Peyer's patch (tissue), 4 donors: ENCODE measurements at regions not wholly inside any gene's neighbourhood (a gene's known extent, or its start where the extent isn't known, plus 50 kb on each side); places are given as distances from the start of the nearest gene placed in this dataset.

ENCODE experiments used
- DNase-seq, 3 donors: peaks; one replicate each; pipeline ENCODE4 v3.0.0-alpha.2; 2017 to 2019
- H3K27ac ChIP-seq, 4 donors: fragments of 200-600 bp; sonication (generic); one replicate each; pipeline ENCODE4 v1.5.1; 2016 to 2019
- H3K27me3 ChIP-seq, 2 donors: fragments of 200-600 bp; sonication (generic); one replicate each; pipeline ENCODE4 v1.5.1; 2019
- H3K36me3 ChIP-seq, 3 donors: fragments of 200-600 bp; sonication (generic); one replicate each; pipeline ENCODE4 v1.5.1; 2016 to 2019
- H3K4me1 ChIP-seq, 4 donors: fragments of 200-600 bp; sonication (generic); one replicate each; pipeline ENCODE4 v1.5.1; 2016 to 2019
- H3K4me3 ChIP-seq, 4 donors: fragments of 200-600 bp; sonication (generic); 1 replicate in 3 of 4; 2 replicates in 1 of 4; pipeline ENCODE4 v1.5.1; 2016 to 2019; ENCODE audit warnings: mild to moderate bottlenecking in 1 of 4
- H3K9me3 ChIP-seq, 4 donors: fragments of 200-600 bp; sonication (generic); one replicate each; pipeline ENCODE4 v1.5.1; 2016 to 2019; ENCODE audit warnings: mild to moderate bottlenecking in 1 of 4
- POLR2A ChIP-seq, 2 donors: fragments of 450-650 bp; IDR thresholded peaks; one replicate each; pipeline ENCODE4 v1.5.1; 2017; ENCODE audit warnings: antibody characterized with exemption in 2 of 2, mild to moderate bottlenecking in 2 of 2, moderate library complexity in 2 of 2
- TF ChIP-seq, protein P1 (sequence below), 6 experiments: fragments of 450-650 bp in 4 of 6; fragments of 200-600 bp in 2 of 6; sonication (generic) in 1 of 6; IDR thresholded peaks; one replicate each; pipeline ENCODE4 v1.5.1; 2017 to 2019; ENCODE audit warnings: antibody characterized with exemption in 6 of 6, mild to moderate bottlenecking in 3 of 6, moderate library complexity in 1 of 6

DNA sequence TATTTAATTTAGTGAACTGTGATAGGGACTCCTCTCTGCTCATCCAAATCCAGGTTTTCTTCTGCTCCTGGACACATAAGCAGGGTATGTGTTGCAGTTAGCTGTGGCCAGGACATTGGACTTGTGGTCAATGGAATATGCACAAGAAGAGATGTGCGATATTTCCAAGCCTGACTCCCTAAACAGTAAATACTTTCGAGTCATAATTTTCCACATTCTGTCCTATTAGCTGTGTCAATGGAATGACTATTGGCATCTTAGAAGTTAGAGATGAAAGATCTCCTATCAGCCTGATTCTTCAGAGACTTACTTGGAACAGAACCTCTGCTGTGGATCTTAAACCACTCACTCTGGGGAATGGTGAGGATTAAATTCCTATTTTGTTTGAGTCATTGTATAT lies 771.0 kb downstream of the EFNB2 start:
- Histone ChIP-seq H3K36me3 (no peaks in the 10 kb centered on the region), H3K27me3 (no peaks in the 10 kb centered on the region), H3K4me1 (no peaks in the 10 kb centered on the region), H3K27ac (no peak overlapping the region), H3K9me3 (peaks cover 0 to 4% (median 0%) of the 10 kb centered on the region in 4 donors), H3K4me3 (no peak overlapping the region)
- DNase-seq: no peak
- TF ChIP-seq, protein P1, sequence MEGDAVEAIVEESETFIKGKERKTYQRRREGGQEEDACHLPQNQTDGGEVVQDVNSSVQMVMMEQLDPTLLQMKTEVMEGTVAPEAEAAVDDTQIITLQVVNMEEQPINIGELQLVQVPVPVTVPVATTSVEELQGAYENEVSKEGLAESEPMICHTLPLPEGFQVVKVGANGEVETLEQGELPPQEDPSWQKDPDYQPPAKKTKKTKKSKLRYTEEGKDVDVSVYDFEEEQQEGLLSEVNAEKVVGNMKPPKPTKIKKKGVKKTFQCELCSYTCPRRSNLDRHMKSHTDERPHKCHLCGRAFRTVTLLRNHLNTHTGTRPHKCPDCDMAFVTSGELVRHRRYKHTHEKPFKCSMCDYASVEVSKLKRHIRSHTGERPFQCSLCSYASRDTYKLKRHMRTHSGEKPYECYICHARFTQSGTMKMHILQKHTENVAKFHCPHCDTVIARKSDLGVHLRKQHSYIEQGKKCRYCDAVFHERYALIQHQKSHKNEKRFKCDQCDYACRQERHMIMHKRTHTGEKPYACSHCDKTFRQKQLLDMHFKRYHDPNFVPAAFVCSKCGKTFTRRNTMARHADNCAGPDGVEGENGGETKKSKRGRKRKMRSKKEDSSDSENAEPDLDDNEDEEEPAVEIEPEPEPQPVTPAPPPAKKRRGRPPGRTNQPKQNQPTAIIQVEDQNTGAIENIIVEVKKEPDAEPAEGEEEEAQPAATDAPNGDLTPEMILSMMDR (IDR thresholded peaks at IDR 0.05): no peak
- TF ChIP-seq POLR2A (IDR thresholded peaks at IDR 0.05): no peak

DNA sequence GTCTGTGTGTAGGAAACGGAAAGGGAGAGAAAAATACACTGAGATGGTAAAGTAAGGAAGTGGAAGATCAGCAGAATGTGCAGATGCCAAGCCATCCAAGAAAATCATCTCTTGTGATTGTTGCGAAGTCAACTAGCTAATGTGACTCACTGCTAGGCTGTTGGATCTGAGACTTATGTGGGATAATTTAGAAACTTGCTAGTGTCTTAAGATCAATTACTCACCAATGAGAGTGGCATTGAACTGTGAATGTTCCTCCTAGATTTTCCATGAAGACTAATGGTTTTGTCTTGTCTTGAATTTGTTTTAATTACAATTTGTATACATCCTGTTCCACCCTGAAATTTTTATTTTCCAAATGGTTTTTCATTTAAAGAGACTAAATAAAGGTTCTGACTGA lies 771.6 kb downstream of the EFNB2 start:
- Histone ChIP-seq H3K4me1 (no peaks in the 10 kb centered on the region), H3K27ac (no peak overlapping the region), H3K9me3 (peaks cover 0 to 4% (median 0%) of the 10 kb centered on the region in 4 donors), H3K4me3 (no peak overlapping the region), H3K36me3 (no peaks in the 10 kb centered on the region), H3K27me3 (no peaks in the 10 kb centered on the region)
- DNase-seq: no peak
- TF ChIP-seq, protein P1 (IDR thresholded peaks at IDR 0.05): no peak
- no peak for TF ChIP-seq POLR2A (IDR thresholded peaks at IDR 0.05)

GRCh38 chr13:105762096-105762495 lies 773.4 kb downstream of the EFNB2 start:
- no peaks in the 10 kb centered on the region for H3K27me3 ChIP-seq
- no peak for TF ChIP-seq POLR2A (IDR thresholded peaks at IDR 0.05)
- TF ChIP-seq, protein P1 (IDR thresholded peaks at IDR 0.05): no peak
- peaks cover 0 to 4% (median 0%) of the 10 kb centered on the region in 4 donors for H3K9me3 ChIP-seq
- no peak for DNase-seq
- no peak overlapping the region for H3K27ac ChIP-seq
- no peak overlapping the region for H3K4me3 ChIP-seq
- no peaks in the 10 kb centered on the region for H3K36me3 ChIP-seq
- no peaks in the 10 kb centered on the region for H3K4me1 ChIP-seq

- Histone ChIP-seq H3K4me3 (no peak overlapping the region), H3K27ac (no peak overlapping the region), H3K36me3 (no peaks in the 10 kb centered on the region), H3K27me3 (no peaks in the 10 kb centered on the region), H3K4me1 (no peaks in the 10 kb centered on the region), H3K9me3 (peaks cover 0 to 4% (median 0%) of the 10 kb centered on the region in 4 donors)
- no peak for DNase-seq
- no peak for TF ChIP-seq POLR2A (IDR thresholded peaks at IDR 0.05)
- TF ChIP-seq, protein P1 (IDR thresholded peaks at IDR 0.05): no peak
These were observed 776.3 kb downstream of the EFNB2 start for GRCh38 chr13:105758918-105759860.

- no peak for DNase-seq
- Histone ChIP-seq H3K27me3 (no peaks in the 10 kb centered on the region), H3K9me3 (no peaks in the 10 kb centered on the region), H3K4me1 (no peaks in the 10 kb centered on the region), H3K4me3 (no peak overlapping the region), H3K27ac (no peak overlapping the region), H3K36me3 (no peaks in the 10 kb centered on the region)
- TF ChIP-seq, protein P1 (IDR thresholded peaks at IDR 0.05): no peak
- TF ChIP-seq POLR2A (IDR thresholded peaks at IDR 0.05): no peak
These were observed 794.7 kb downstream of the EFNB2 start for GRCh38 chr13:105740739-105741138.
